GM19438 (cell line): ENCODE measurements at regions not wholly inside any gene's neighbourhood (a gene's known extent, or its start where the extent isn't known, plus 50 kb on each side); places are given as distances from the start of the nearest gene placed in this dataset.
"Not testable (repeated sequence)": the region's sequence is repeated elsewhere in the genome, so short reads cannot be mapped to it uniquely, and the experiment has no call there.

ENCODE experiments used
- ATAC-seq: cut with Tn5 transposase; IDR thresholded peaks from one replicate; pipeline ENCODE4 v1.9.1; 2021; ENCODE audit warnings: low read depth; ENCODE audit not compliant: unreplicated experiment

- ATAC-seq, result no peak
These were observed 359.2 kb downstream of the OSR1 start for GRCh38 chr2:18999198-18999597.

- ATAC-seq, result no peak
These were observed 359.9 kb downstream of the OSR1 start for GRCh38 chr2:18998491-18998890.

GRCh38 chr2:18993756-18994338 is 364.6 kb downstream of the OSR1 start:
- ATAC-seq, result no peak

- no peak for ATAC-seq
These were observed 366.9 kb downstream of the OSR1 start for GRCh38 chr2:18991177-18992168.

- ATAC-seq, result no peak
These were observed 369.7 kb downstream of the OSR1 start for GRCh38 chr2:18988631-18989232.

- ATAC-seq, result no peak
These were observed 370.8 kb downstream of the OSR1 start for GRCh38 chr2:18987592-18988073.

- ATAC-seq, result no peak
These were observed 371.4 kb downstream of the OSR1 start for GRCh38 chr2:18987016-18987415.

GRCh38 chr2:18986046-18986445 is 372.4 kb downstream of the OSR1 start:
- no peak for ATAC-seq

GRCh38 chr2:18980786-18981430 is 377.5 kb downstream of the OSR1 start:
- ATAC-seq, result no peak

GRCh38 chr2:18980104-18980785 is 378.2 kb downstream of the OSR1 start:
- no peak for ATAC-seq

- ATAC-seq, result no peak
These were observed 381.0 kb downstream of the OSR1 start for GRCh38 chr2:18977409-18977808.

- ATAC-seq, result peak; percentile 92
These were observed 382.1 kb downstream of the OSR1 start for GRCh38 chr2:18976168-18976961.

- no peak for ATAC-seq
These were observed 382.8 kb downstream of the OSR1 start for GRCh38 chr2:18975506-18976167.

- ATAC-seq, result no peak
These were observed 382.3 kb upstream of the NT5C1B start for GRCh38 chr2:18971628-18972027.

- ATAC-seq, result no peak
These were observed 381.7 kb upstream of the NT5C1B start for GRCh38 chr2:18971069-18971378.

GRCh38 chr2:18966131-18966530 is 376.8 kb upstream of the NT5C1B start:
- no peak for ATAC-seq

GRCh38 chr2:18963739-18964256 is 374.4 kb upstream of the NT5C1B start:
- not testable (repeated sequence) for ATAC-seq

GRCh38 chr2:18961991-18962421 is 372.6 kb upstream of the NT5C1B start:
- ATAC-seq, result no peak
